ENCODE measurements at regions not wholly inside any gene's neighbourhood (a gene's known extent, or its start where the extent isn't known, plus 50 kb on each side); places are given as distances from the start of the nearest gene placed in this dataset.

- DNase-seq (ENCODE audit: low spot score): no peak
- intact Hi-C loops (cut with micrococcal nuclease): no loop called here
- peaks cover 12% of the 10 kb centered on the region for H3K9me3 Mint-ChIP-seq
- no peak overlapping the region for H3K4me3 Mint-ChIP-seq
- H3K27ac Mint-ChIP-seq: no peak overlapping the region
- no peaks in the 10 kb centered on the region for H3K4me1 Mint-ChIP-seq (ENCODE audit: low read depth)
- H3K36me3 Mint-ChIP-seq (ENCODE audit: low read depth): no peaks in the 10 kb centered on the region
- no peaks in the 10 kb centered on the region for H3K27me3 Mint-ChIP-seq (ENCODE audit: insufficient read depth)
These were observed 1825.1 kb upstream of the IGFBP7 start for GRCh38 chr4:58935332-58935731.

- intact Hi-C loops (cut with micrococcal nuclease): no loop called here
- no peak for DNase-seq (ENCODE audit: low spot score)
- Mint-ChIP-seq H3K36me3 (ENCODE audit: low read depth) (no peaks in the 10 kb centered on the region), H3K4me3 (no peak overlapping the region), H3K9me3 (peaks cover 9% of the 10 kb centered on the region), H3K4me1 (ENCODE audit: low read depth) (no peaks in the 10 kb centered on the region), H3K27me3 (ENCODE audit: insufficient read depth) (no peaks in the 10 kb centered on the region), H3K27ac (no peak overlapping the region)
These were observed 1826.3 kb upstream of the IGFBP7 start for GRCh38 chr4:58936436-58936835.

GRCh38 chr4:58940167-58940566, 1830.0 kb upstream of the IGFBP7 start:
- H3K36me3 Mint-ChIP-seq (ENCODE audit: low read depth): no peaks in the 10 kb centered on the region
- intact Hi-C loops (cut with micrococcal nuclease): no loop called here
- no peaks in the 10 kb centered on the region for H3K27me3 Mint-ChIP-seq (ENCODE audit: insufficient read depth)
- H3K4me1 Mint-ChIP-seq (ENCODE audit: low read depth): no peaks in the 10 kb centered on the region
- no peak overlapping the region for H3K4me3 Mint-ChIP-seq
- no peak overlapping the region for H3K27ac Mint-ChIP-seq
- no peak for DNase-seq (ENCODE audit: low spot score)
- H3K9me3 Mint-ChIP-seq: peaks cover 8% of the 10 kb centered on the region

GRCh38 chr4:58941286-58941685, 1831.1 kb upstream of the IGFBP7 start:
- no peak overlapping the region for H3K27ac Mint-ChIP-seq
- H3K36me3 Mint-ChIP-seq (ENCODE audit: low read depth): no peaks in the 10 kb centered on the region
- no peaks in the 10 kb centered on the region for H3K4me1 Mint-ChIP-seq (ENCODE audit: low read depth)

GRCh38 chr4:58953575-58953974, 1843.4 kb upstream of the IGFBP7 start:
- H3K4me1 Mint-ChIP-seq (ENCODE audit: low read depth): no peaks in the 10 kb centered on the region
- intact Hi-C loops (cut with micrococcal nuclease): no loop called here
- no peak overlapping the region for H3K4me3 Mint-ChIP-seq
- no peaks in the 10 kb centered on the region for H3K9me3 Mint-ChIP-seq
- no peak overlapping the region for H3K27ac Mint-ChIP-seq
- no peaks in the 10 kb centered on the region for H3K27me3 Mint-ChIP-seq (ENCODE audit: insufficient read depth)
- H3K36me3 Mint-ChIP-seq (ENCODE audit: low read depth): no peaks in the 10 kb centered on the region
- DNase-seq (ENCODE audit: low spot score): no peak

More at GRCh38 chr4:58941286-58941685, 1831.1 kb upstream of the IGFBP7 start:
- Mint-ChIP-seq H3K4me3 (no peak overlapping the region), H3K9me3 (peaks cover 8% of the 10 kb centered on the region), H3K27me3 (ENCODE audit: insufficient read depth) (no peaks in the 10 kb centered on the region)
- intact Hi-C loops (cut with micrococcal nuclease): no loop called here
- DNase-seq (ENCODE audit: low spot score): no peak

GRCh38 chr4:58957711-58958110, 1847.5 kb upstream of the IGFBP7 start:
- H3K4me3 Mint-ChIP-seq: no peak overlapping the region
- intact Hi-C loops (cut with micrococcal nuclease): no loop called here

GRCh38 chr4:58961283-58961682, 1851.1 kb upstream of the IGFBP7 start:
- Mint-ChIP-seq H3K27ac (no peak overlapping the region), H3K4me1 (ENCODE audit: low read depth) (no peaks in the 10 kb centered on the region), H3K4me3 (no peak overlapping the region), H3K27me3 (ENCODE audit: insufficient read depth) (peaks cover 1% of the 10 kb centered on the region), H3K36me3 (ENCODE audit: low read depth) (no peaks in the 10 kb centered on the region), H3K9me3 (peaks cover 4% of the 10 kb centered on the region)
- intact Hi-C loops (cut with micrococcal nuclease): no loop called here
- no peak for DNase-seq (ENCODE audit: low spot score)

More at GRCh38 chr4:58957711-58958110, 1847.5 kb upstream of the IGFBP7 start:
- DNase-seq (ENCODE audit: low spot score): no peak
- Mint-ChIP-seq H3K27ac (no peak overlapping the region), H3K4me1 (ENCODE audit: low read depth) (no peaks in the 10 kb centered on the region), H3K27me3 (ENCODE audit: insufficient read depth) (peaks cover 1% of the 10 kb centered on the region), H3K9me3 (peaks cover 4% of the 10 kb centered on the region), H3K36me3 (ENCODE audit: low read depth) (no peaks in the 10 kb centered on the region)

- H3K4me1 Mint-ChIP-seq (ENCODE audit: low read depth): no peaks in the 10 kb centered on the region
- intact Hi-C loops (cut with micrococcal nuclease): no loop called here
- H3K9me3 Mint-ChIP-seq: peaks cover 4% of the 10 kb centered on the region
- DNase-seq (ENCODE audit: low spot score): no peak
- H3K36me3 Mint-ChIP-seq (ENCODE audit: low read depth): no peaks in the 10 kb centered on the region
- H3K27me3 Mint-ChIP-seq (ENCODE audit: insufficient read depth): peaks cover 1% of the 10 kb centered on the region
- H3K27ac Mint-ChIP-seq: no peak overlapping the region
- no peak overlapping the region for H3K4me3 Mint-ChIP-seq
These were observed 1851.7 kb upstream of the IGFBP7 start for GRCh38 chr4:58961925-58962324.

- Mint-ChIP-seq H3K4me1 (ENCODE audit: low read depth) (no peaks in the 10 kb centered on the region), H3K36me3 (ENCODE audit: low read depth) (no peaks in the 10 kb centered on the region), H3K9me3 (peaks cover 4% of the 10 kb centered on the region), H3K4me3 (no peak overlapping the region), H3K27me3 (ENCODE audit: insufficient read depth) (peaks cover 1% of the 10 kb centered on the region), H3K27ac (no peak overlapping the region)
- intact Hi-C loops (cut with micrococcal nuclease): no loop called here
- no peak for DNase-seq (ENCODE audit: low spot score)
These were observed 1852.2 kb upstream of the IGFBP7 start for GRCh38 chr4:58962424-58962823.

- no peaks in the 10 kb centered on the region for H3K4me1 Mint-ChIP-seq (ENCODE audit: low read depth)
- peaks cover 16% of the 10 kb centered on the region for H3K9me3 Mint-ChIP-seq
- intact Hi-C loops (cut with micrococcal nuclease): no loop called here
- no peak for DNase-seq (ENCODE audit: low spot score)
- no peaks in the 10 kb centered on the region for H3K27me3 Mint-ChIP-seq (ENCODE audit: insufficient read depth)
- H3K36me3 Mint-ChIP-seq (ENCODE audit: low read depth): no peaks in the 10 kb centered on the region
- H3K27ac Mint-ChIP-seq: no peak overlapping the region
- H3K4me3 Mint-ChIP-seq: no peak overlapping the region
These were observed 1871.6 kb upstream of the IGFBP7 start for GRCh38 chr4:58981828-58982227.

- no peak for DNase-seq (ENCODE audit: low spot score)
- Mint-ChIP-seq H3K27me3 (ENCODE audit: insufficient read depth) (no peaks in the 10 kb centered on the region), H3K4me3 (no peak overlapping the region), H3K27ac (no peak overlapping the region), H3K36me3 (ENCODE audit: low read depth) (no peaks in the 10 kb centered on the region), H3K4me1 (ENCODE audit: low read depth) (no peaks in the 10 kb centered on the region), H3K9me3 (peaks cover 16% of the 10 kb centered on the region)
- intact Hi-C loops (cut with micrococcal nuclease): no loop called here
These were observed 1873.7 kb upstream of the IGFBP7 start for GRCh38 chr4:58983887-58984286.

- Mint-ChIP-seq H3K4me1 (ENCODE audit: low read depth) (no peaks in the 10 kb centered on the region), H3K4me3 (no peak overlapping the region), H3K27ac (no peak overlapping the region), H3K27me3 (ENCODE audit: insufficient read depth) (no peaks in the 10 kb centered on the region), H3K9me3 (peaks cover 15% of the 10 kb centered on the region), H3K36me3 (ENCODE audit: low read depth) (no peaks in the 10 kb centered on the region)
- DNase-seq (ENCODE audit: low spot score): no peak
- intact Hi-C loops (cut with micrococcal nuclease): no loop called here
These were observed 1892.0 kb upstream of the IGFBP7 start for GRCh38 chr4:59002148-59002547.

GRCh38 chr4:59024257-59024656, 1914.1 kb upstream of the IGFBP7 start:
- no peak overlapping the region for H3K4me3 Mint-ChIP-seq
- intact Hi-C loops (cut with micrococcal nuclease): no loop called here
- H3K27me3 Mint-ChIP-seq (ENCODE audit: insufficient read depth): no peaks in the 10 kb centered on the region
- H3K36me3 Mint-ChIP-seq (ENCODE audit: low read depth): no peaks in the 10 kb centered on the region
- H3K9me3 Mint-ChIP-seq: peaks cover 8% of the 10 kb centered on the region
- no peak for DNase-seq (ENCODE audit: low spot score)
- no peak overlapping the region for H3K27ac Mint-ChIP-seq
- H3K4me1 Mint-ChIP-seq (ENCODE audit: low read depth): no peaks in the 10 kb centered on the region

- no peak overlapping the region for H3K4me3 Mint-ChIP-seq
- no peaks in the 10 kb centered on the region for H3K36me3 Mint-ChIP-seq (ENCODE audit: low read depth)
- peaks cover 8% of the 10 kb centered on the region for H3K9me3 Mint-ChIP-seq
- H3K4me1 Mint-ChIP-seq (ENCODE audit: low read depth): no peaks in the 10 kb centered on the region
- intact Hi-C loops (cut with micrococcal nuclease): no loop called here
- H3K27ac Mint-ChIP-seq: no peak overlapping the region
- H3K27me3 Mint-ChIP-seq (ENCODE audit: insufficient read depth): no peaks in the 10 kb centered on the region
- no peak for DNase-seq (ENCODE audit: low spot score)
These were observed 1927.6 kb upstream of the IGFBP7 start for GRCh38 chr4:59037812-59038211.

Data from activated T-helper 1 cell treated with anti-CD3 and anti-CD28 coated beads, Interleukin-12 subunit alpha, Interleukin-12 subunit beta, Interleukin-2, Interleukin-4 antibody, amounts not matched to agents 30 ng/mL and 10 ng/mL and 1 ng/mL, durations not matched to agents 14 hours and 24 hours and 36 hours (primary cell).